Skeletal muscle satellite cell (primary cell): ENCODE measurements at regions not wholly inside any gene's neighbourhood (a gene's known extent, or its start where the extent isn't known, plus 50 kb on each side); places are given as distances from the start of the nearest gene placed in this dataset.

Experiments
- H3K27me3 ChIP-seq: 2 replicates; pipeline ENCODE4 v1.7.0; 2013; ENCODE audit warnings: low read length; ENCODE audit not compliant: control insufficient read depth, insufficient read depth
- H3K36me3 ChIP-seq: 2 replicates; pipeline ENCODE4 v1.7.0; 2013; ENCODE audit warnings: mild to moderate bottlenecking, control low read depth, low read length; ENCODE audit not compliant: insufficient read depth
- H3K4me1 ChIP-seq: 2 replicates; pipeline ENCODE4 v1.7.0; 2013; ENCODE audit warnings: low read length; ENCODE audit not compliant: control insufficient read depth, insufficient read depth
- H3K4me2 ChIP-seq: 2 replicates; pipeline ENCODE4 v1.7.0; 2013; ENCODE audit warnings: mild to moderate bottlenecking, low read length
- H3K4me3 ChIP-seq: 2 replicates; pipeline ENCODE4 v1.7.0; 2013; ENCODE audit warnings: low read length
- H3K9ac ChIP-seq: 2 replicates; pipeline ENCODE4 v1.7.0; 2013; ENCODE audit warnings: mild to moderate bottlenecking, low read depth, low read length, moderate library complexity
- H3K9me3 ChIP-seq: replicated peaks from 2 replicates; pipeline ENCODE4 v1.7.0; 2013; ENCODE audit warnings: mild to moderate bottlenecking, control low read depth, low read length

GRCh38 chr10:69744971-69745370 lies 56.7 kb upstream of the COL13A1 start:
- H3K4me3 ChIP-seq: no peak overlapping the region

DNA sequence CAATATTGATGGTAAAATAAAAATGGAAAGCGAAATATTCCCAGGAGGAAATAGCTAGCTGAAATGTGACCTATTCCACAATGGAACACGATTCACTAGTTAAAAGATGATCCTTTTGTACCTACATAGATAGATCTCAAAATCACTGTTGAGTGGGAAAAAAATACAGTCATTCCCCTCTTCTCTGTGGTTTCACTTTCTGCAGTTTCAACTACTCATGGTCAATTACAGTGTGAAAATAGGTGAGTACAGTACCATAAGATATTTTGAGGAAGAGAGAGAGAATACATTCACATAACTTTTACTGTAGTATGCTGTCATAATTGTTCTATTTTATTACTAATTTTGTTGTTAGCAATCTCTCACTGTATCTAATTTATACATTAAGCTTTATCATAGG lies 56.0 kb upstream of the COL13A1 start:
- no peak overlapping the region for H3K9ac ChIP-seq
- no peaks in the 10 kb centered on the region for H3K9me3 ChIP-seq
- no peaks in the 10 kb centered on the region for H3K36me3 ChIP-seq
- no peaks in the 10 kb centered on the region for H3K4me1 ChIP-seq
- no peak overlapping the region for H3K4me2 ChIP-seq
- no peak overlapping the region for H3K4me3 ChIP-seq
- H3K27me3 ChIP-seq: peaks cover 70% of the 10 kb centered on the region

More at GRCh38 chr10:69744971-69745370, 56.7 kb upstream of the COL13A1 start:
- H3K4me2 ChIP-seq: no peak overlapping the region
- no peaks in the 10 kb centered on the region for H3K4me1 ChIP-seq
- peaks cover 70% of the 10 kb centered on the region for H3K27me3 ChIP-seq
- no peaks in the 10 kb centered on the region for H3K36me3 ChIP-seq
- H3K9me3 ChIP-seq: no peaks in the 10 kb centered on the region
- H3K9ac ChIP-seq: no peak overlapping the region

DNA sequence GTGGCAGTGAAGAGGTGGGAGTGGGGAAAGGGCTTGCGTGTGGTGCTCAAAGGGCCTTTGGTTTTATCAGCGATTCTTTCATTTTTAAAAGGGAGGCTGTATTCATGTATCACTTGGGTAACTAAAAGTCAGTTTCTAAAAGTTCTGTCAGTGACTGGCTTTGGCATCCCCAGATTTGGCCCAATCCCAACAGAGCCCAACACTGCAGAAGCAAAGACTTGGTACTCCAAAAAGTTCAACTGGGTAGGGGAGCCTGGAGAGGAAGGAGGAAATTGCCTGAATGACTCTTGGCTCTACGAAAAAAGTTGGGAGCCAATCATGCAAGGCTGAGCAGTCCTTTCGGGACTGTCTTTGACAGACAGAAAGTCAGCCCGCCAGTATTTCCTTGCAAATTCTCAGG lies 54.5 kb upstream of the COL13A1 start:
- peaks cover 76% of the 10 kb centered on the region for H3K27me3 ChIP-seq
- no peaks in the 10 kb centered on the region for H3K4me1 ChIP-seq
- H3K9me3 ChIP-seq: no peaks in the 10 kb centered on the region
- no peak overlapping the region for H3K9ac ChIP-seq
- H3K36me3 ChIP-seq: no peaks in the 10 kb centered on the region
- no peak overlapping the region for H3K4me2 ChIP-seq
- no peak overlapping the region for H3K4me3 ChIP-seq

GRCh38 chr10:69748621-69749020 lies 53.1 kb upstream of the COL13A1 start:
- Histone ChIP-seq H3K4me2 (no peak overlapping the region), H3K4me1 (no peaks in the 10 kb centered on the region), H3K36me3 (no peaks in the 10 kb centered on the region), H3K4me3 (no peak overlapping the region), H3K9ac (no peak overlapping the region), H3K9me3 (no peaks in the 10 kb centered on the region), H3K27me3 (peaks cover 79% of the 10 kb centered on the region)

DNA sequence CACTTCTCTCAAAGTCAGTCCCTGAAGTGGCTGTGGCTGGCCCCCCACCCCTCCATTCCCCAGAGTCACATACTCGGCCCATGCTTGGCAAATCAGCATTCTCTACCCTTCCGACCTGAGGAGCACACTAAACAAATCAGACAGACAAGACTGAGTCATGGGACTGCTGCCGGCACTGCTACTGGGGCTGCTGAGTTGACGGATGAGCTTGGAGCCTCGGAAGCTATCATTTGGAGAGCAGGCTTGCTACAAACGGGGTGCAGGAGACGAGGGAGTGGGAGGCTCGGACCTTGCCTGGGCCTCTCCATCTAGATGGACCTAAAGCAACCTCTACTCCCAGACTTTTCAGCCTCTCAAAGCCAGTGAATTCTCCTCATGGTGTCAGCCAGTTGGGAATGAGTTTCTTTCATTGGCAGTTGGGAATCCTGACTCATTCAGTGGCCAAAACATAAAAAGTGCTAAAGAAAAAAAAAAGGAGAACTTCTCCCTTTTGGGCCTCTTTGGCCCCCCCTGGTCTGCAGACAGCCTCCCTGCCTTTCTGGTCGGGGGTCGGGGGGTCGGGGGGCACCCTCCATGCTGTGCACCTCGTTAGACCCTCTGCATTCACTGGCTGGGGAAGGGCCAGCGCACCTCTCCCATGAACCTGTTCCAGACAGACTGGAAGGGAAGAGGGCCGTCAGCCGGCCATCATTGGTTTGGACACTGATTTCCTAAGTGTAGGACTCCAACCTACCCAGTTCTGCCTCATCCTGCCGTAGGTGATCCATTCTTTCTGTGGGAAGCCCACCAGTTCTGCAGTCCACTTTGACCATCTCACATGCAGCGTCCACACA lies 52.3 kb upstream of the COL13A1 start:
- no peak overlapping the region for H3K9ac ChIP-seq
- no peaks in the 10 kb centered on the region for H3K36me3 ChIP-seq
- no peaks in the 10 kb centered on the region for H3K4me1 ChIP-seq
- no peak overlapping the region for H3K4me2 ChIP-seq
- H3K27me3 ChIP-seq: peaks cover 79% of the 10 kb centered on the region
- no peak overlapping the region for H3K4me3 ChIP-seq
- no peaks in the 10 kb centered on the region for H3K9me3 ChIP-seq

DNA sequence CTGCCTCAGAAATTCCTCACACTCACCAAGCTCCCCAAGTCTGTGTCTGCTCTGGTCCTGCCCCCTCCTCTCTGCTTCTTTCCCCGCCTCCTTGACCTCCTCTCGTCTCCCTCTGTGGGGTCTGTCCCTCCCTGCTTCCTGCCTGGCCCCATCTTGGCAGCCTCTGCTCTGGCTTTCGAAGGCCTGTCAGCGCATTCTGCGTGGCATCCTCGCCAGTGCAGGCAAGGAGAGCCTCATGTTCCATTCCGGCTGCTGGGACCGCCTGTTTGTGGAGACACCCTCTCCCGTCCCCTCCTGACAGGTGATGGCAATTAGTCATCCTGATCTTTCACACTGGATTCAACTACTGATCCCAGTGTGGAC lies 51.7 kb upstream of the COL13A1 start:
- no peak overlapping the region for H3K4me2 ChIP-seq
- H3K9ac ChIP-seq: no peak overlapping the region
- H3K27me3 ChIP-seq: peaks cover 73% of the 10 kb centered on the region
- H3K9me3 ChIP-seq: no peaks in the 10 kb centered on the region
- H3K4me1 ChIP-seq: no peaks in the 10 kb centered on the region
- H3K36me3 ChIP-seq: no peaks in the 10 kb centered on the region
- no peak overlapping the region for H3K4me3 ChIP-seq

- no peaks in the 10 kb centered on the region for H3K36me3 ChIP-seq
- H3K4me2 ChIP-seq: no peak overlapping the region
- H3K27me3 ChIP-seq: peaks cover 65% of the 10 kb centered on the region
- H3K9ac ChIP-seq: no peak overlapping the region
- no peak overlapping the region for H3K4me3 ChIP-seq
- no peaks in the 10 kb centered on the region for H3K4me1 ChIP-seq
- H3K9me3 ChIP-seq: no peaks in the 10 kb centered on the region
Observed at GRCh38 chr10:69750725-69751124, 51.0 kb upstream of the COL13A1 start.

GRCh38 chr10:69751214-69751613 lies 50.5 kb upstream of the COL13A1 start:
- H3K9me3 ChIP-seq: no peaks in the 10 kb centered on the region
- no peaks in the 10 kb centered on the region for H3K4me1 ChIP-seq
- H3K9ac ChIP-seq: no peak overlapping the region
- H3K4me2 ChIP-seq: no peak overlapping the region
- no peaks in the 10 kb centered on the region for H3K36me3 ChIP-seq
- no peak overlapping the region for H3K4me3 ChIP-seq
- H3K27me3 ChIP-seq: peaks cover 60% of the 10 kb centered on the region
